Body of pancreas (tissue), 4 donors: ENCODE measurements at regions not wholly inside any gene's neighbourhood (a gene's known extent, or its start where the extent isn't known, plus 50 kb on each side); places are given as distances from the start of the nearest gene placed in this dataset.

ENCODE experiments used
- CTCF ChIP-seq, 7 experiments: fragments of 450-650 bp in 4 of 7; fragments of 200-600 bp in 3 of 7; sonication (generic) in 3 of 7; IDR thresholded peaks; one replicate each; pipeline ENCODE4 v1.5.1; 2016 to 2019; ENCODE audit warnings: antibody characterized with exemption in 7 of 7
- POLR2A ChIP-seq, 3 donors: fragments of 450-650 bp; IDR thresholded peaks; one replicate each; pipeline ENCODE4 v1.6.1; 2016; ENCODE audit warnings: antibody characterized with exemption in 3 of 3, mild to moderate bottlenecking in 2 of 3

GRCh38 chr11:70490723-70491558, 92.6 kb downstream of the CTTN start:
- TF ChIP-seq CTCF (IDR thresholded peaks at IDR 0.05) (no peak), POLR2A (IDR thresholded peaks at IDR 0.05) (no peak)
